Embryonic facial prominence (tissue), 1 donor: ENCODE measurements at regions not wholly inside any gene's neighbourhood (a gene's known extent, or its start where the extent isn't known, plus 50 kb on each side); places are given as distances from the start of the nearest gene placed in this dataset.
"Not testable (repeated sequence)": the region's sequence is repeated elsewhere in the genome, so short reads cannot be mapped to it uniquely, and the experiment has no call there.

ENCODE experiments used
- DNase-seq: peaks from one replicate; pipeline ENCODE4 v3.0.0-alpha.2; 2016; ENCODE audit errors: extremely low spot score

DNA sequence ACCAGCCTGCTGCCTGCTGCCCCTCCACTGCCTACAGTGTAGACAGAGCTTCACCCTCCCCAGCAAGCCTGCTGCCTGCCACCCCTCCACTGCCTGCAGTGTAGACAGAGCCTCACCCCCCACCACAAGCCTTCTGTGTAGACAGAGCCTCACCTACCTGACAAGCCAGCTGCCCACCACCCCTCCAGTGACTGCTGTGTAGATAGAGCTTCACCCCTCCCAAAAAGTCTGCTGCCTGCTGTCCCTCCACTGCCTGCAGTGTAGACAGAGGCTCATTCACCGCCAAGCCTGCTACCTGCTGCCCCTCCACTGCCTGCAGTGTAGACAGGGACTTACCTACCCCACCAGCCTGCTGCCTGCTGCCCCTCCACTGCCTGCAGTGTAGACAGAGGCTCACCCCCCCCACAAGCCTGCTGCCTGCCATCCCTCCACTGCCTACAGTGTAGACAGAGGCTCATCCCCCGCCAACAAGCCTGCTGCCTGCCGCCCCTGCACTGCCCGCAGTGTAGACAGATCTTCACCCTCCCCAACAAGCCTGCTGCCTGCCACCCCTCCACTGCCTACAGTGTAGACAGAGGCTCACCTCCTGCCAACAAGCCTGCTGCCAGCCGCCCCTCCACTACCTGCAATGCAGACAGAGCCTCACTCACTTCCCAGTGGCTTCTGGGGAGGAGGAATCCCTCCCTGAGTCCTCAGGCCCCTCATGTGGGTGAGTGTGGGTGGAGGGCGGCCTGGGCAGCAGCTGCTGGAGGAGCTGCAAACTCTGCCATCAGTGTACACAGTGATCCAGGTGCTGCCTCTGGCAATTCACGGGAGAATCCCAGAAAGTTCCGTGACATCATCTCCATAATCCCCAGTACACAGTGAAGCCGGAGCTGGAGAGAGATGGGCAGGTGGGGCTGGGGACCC lies 140.9 kb downstream of the DLL1 start:
- no peak for DNase-seq

- no peak for DNase-seq
Observed at GRCh38 chr6:170148709-170149470, 142.0 kb downstream of the DLL1 start.

DNA sequence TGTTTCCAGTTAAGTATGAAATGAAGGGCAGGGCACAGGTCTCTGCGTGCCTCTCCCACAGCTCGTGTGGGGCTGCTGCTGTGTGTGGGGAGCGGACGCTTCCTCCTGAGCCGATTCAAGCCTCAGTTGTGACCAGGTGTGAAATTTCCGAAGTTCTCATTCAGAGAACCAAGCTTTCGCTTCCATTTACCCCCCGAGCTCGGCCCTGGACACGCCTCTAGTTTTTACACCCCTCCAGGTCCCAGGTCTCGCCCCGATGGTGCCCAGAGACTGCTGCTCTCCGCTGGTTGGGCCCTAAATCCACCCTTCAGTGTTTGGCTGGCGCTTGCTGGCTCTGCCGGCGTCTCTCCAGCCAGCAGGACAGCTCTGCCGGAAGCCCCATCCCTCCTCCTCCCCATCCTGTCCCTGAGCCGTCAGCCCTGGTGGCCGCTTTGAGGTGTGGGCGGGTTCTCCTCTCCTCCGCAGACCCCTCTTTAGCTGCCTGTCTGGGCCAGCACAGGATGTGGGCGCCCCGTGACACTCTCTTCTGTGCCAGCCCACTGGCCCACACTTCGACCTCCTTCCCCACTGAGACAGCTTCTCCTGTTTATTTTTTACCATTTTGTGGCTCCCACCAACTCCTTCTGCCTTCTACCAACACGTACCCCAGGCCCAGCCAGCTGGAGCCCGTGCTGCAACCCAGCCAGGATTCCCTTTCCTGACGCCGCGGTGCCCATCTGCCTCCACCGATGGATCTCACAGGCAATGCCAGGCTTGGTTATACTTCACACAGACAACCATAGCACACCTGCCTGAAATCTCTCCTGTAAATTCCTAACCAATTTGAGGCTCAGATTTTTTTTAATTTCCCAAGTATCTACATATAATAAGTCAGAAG lies 142.8 kb downstream of the DLL1 start:
- DNase-seq = no peak

DNA sequence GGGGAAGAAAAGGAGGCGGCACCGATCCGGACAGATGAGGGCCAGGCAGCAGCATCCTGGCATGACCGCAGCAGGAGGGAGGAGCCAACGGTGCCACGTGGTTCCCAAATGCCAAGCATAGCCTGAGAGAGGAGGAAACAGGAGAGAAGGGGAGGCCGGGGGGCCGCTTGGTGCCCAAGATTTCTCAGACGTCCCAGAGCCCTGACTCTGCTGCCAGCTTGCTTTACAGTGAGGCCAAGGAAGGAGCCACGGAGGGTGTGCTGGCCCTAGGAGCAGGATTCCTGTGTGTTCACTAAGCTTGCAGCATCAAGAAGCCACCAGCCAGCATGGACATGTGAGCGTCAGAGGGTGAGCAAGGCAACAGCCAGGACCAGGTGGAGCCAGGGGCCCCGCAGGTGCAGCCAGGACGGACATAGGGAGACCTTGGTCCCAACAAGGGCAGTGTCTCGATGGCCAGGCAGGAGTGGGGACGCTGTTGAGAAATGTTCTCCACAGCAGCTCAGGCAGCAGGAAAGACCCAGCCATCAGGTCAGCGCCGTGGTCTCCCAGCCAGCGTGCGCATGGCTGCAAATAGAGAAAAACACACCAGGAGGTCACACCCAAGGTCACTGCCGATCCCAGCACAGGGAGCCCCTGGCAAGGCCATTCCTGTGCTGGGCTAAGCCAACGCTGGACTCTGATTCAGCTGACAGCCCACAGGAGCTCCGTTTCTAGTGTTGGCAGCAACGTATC lies 143.7 kb downstream of the DLL1 start:
- no peak for DNase-seq

DNA sequence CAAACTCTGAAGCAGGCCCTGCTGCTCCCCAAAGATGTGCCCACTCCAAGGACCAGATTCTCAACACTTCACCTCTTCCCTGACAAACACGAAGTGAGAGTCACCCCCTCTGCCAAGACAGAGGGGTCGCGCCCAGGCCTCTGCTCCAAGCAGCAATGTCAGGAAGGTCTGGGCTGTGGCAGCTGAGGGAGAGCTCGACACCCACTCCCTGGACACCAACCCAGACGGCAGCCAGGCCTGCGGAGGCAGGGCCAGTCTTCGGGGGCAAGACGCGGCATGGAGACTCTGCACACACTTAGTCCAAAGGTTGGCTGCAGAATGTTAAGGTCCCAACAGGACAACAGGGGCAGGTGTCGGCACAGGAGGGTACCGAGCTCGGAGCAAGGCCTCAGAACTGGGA lies 144.2 kb downstream of the DLL1 start:
- no peak for DNase-seq

DNA sequence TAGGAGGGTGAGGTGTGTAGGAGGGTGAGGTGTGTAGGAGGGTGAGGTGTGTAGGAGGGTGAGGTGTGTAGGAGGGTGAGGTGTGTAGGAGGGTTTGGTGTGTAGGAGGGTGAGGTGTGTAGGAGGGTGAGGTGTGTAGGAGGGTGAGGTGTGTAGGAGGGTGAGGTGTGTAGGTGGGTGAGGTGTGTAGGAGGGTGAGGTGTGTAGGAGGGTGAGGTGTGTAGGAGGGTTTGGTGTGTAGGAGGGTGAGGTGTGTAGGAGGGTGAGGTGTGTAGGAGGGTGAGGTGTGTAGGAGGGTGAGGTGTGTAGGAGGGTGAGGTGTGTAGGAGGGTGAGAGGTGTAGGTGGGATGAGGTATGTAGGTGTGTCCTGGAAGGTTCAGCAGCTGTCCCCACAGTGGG lies 144.7 kb downstream of the DLL1 start:
- DNase-seq = not testable (repeated sequence)

- not testable (repeated sequence) for DNase-seq
Observed at GRCh38 chr6:170145716-170146115, 145.2 kb downstream of the DLL1 start.

GRCh38 chr6:170145272-170145592 lies 145.6 kb downstream of the DLL1 start:
- no peak for DNase-seq

DNA sequence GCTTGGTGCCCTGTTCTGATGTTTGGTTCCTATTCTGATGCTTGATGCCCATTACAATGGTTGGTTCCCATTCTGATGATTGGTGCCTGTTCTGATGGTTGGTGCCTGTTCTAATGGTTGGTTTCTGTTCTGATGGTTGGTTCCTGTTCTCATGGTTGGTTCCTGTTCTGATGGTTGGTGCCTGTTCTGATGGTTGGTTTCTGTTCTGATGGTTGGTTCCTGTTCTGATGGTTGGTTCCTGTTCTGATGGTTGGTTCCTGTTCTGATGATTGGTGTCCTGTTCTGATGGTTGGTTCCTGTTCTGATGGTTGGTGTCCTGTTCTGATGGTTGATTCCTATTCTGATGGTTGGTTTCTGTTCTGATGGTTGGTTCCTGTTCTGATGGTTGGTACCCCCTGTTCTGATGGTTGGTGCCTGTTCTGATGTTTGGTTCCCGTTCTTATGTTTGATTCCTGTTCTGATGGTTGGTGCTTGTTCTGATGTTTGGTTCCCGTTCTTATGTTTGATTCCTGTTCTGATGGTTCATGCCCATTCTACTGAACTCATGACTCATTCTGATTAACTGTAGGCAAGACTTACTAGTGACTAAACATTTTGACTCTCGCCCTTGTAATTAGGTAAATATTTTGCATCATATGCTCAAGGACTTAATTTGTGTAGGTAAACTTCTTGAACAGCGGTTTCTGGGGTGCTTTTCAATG lies 146.2 kb downstream of the DLL1 start:
- no peak for DNase-seq

DNA sequence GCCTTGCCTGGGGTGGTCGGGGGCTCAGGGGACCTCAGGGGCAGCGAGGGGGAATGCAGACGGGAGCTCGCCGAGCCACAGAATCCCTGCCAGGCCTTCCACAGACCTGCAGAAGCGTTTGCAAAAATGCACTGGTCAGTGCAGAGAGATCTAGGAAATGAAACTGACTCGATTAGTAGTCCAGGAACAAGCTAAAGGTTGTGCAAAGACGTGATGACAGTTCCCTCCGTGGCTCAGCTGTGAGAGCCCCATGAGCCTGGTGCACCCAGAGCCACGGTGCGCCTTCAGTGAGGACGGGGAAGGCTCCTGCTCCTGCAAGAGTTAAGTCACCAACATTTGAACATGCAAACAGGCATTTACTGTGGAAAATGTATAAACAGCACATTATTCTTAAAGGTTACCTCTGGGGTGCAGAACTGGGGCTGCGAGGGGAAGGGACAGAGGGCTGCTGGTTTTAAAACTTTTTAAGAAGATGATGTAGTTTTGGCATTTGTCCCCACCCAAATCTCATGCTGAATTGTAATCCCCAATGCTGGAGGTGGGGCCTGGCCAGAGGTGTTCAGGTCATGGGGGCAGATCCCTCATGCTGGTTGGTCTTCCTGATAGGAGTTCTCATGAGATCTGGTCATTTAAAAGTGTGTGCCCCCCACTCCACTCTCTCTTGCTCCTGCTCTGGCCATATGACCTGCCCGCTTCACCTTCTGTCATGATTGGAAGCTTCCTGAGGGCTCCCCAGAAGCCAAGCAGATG lies 147.3 kb downstream of the DLL1 start:
- DNase-seq = no peak

GRCh38 chr6:170142559-170142958 lies 148.3 kb downstream of the DLL1 start:
- DNase-seq = no peak

DNA sequence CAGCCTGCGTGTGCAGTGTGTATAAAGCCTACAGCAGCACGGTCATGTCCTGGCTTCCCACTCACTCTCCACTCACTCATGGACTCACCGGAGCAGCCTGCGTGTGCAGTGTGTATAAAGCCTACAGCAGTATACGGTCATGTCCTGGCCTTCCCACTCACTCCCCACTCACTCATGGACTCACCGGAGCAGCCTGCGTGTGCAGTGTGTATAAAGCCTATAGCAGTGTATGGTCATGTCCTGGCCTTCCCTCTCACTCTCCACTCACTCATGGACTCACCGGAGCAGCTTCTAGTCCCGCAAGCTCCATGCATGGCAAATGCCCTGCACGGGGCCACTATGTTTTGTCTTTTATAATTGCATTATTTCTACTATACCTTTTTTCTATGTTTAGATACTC lies 149.8 kb downstream of the DLL1 start:
- DNase-seq = not testable (repeated sequence)

- no peak for DNase-seq
Observed at GRCh38 chr6:170140129-170140528, 150.7 kb downstream of the DLL1 start.

GRCh38 chr6:170139531-170139930 lies 151.3 kb downstream of the DLL1 start:
- no peak for DNase-seq

DNA sequence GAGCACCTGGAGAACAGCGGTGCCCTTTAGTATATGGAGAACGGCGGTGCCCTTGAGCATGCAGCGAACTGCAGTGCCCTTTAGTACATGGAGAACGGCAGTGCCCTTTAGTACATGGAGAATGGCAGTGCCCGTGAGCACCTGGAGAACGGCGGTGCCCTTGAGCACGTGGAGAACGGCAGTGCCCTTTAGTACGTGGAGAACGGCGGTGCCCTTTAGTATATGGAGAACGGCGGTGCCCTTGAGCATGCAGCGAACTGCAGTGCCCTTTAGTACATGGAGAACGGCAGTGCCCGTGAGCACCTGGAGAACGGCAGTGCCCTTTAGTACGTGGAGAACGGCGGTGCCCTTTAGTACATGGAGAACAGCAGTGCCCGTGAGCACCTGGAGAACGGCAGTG lies 151.8 kb downstream of the DLL1 start:
- DNase-seq = not testable (repeated sequence)

DNA sequence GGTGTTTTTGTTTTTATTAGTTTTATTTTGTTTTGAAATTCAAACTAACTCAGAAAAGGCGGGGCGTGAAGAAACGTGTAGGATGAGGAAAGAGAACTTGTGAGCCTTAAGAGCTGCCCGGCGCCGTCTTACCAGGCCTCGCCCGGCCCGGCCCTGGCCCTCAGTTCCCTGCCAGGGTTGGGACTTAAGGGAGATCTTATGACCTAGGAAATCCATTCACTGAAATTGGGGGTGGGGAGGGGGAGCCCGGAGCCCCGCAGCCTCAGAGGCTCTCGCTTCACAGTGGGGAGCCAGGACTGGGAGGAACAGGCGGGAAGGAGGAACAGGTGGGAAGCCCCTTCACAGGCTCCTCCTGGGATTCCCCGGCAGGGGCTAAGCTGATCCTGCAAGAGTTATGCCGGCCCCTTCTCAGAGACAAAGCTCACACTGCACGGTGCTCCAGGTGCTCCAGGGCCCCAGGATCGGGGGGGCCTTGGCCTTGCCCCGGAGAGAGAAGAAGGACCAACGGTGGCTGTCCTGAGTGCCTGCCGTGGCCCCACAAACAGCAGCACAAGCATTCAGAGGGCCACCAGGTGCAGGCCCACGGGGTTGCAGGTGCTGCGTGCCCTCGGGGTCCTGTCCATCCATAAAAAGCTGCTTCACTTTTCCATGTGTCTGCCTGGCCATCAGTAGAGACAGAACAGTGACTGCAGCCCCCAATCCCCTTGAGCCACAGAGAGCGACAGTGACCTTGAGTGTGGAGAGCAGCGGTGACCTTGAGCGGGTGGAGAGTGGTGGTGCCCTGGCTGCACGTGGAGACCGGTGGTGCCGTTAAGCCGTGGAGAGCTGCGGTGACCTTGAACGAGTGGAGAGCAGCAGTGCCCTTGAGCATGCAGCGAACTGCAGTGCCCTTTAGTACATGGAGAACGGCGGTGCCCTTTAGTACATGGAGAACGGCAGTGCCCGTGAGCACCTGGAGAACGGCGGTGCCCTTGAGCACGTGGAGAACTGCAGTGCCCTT lies 152.7 kb downstream of the DLL1 start:
- DNase-seq = no peak

- DNase-seq = no peak
Observed at GRCh38 chr6:170137176-170137891, 153.5 kb downstream of the DLL1 start.

DNA sequence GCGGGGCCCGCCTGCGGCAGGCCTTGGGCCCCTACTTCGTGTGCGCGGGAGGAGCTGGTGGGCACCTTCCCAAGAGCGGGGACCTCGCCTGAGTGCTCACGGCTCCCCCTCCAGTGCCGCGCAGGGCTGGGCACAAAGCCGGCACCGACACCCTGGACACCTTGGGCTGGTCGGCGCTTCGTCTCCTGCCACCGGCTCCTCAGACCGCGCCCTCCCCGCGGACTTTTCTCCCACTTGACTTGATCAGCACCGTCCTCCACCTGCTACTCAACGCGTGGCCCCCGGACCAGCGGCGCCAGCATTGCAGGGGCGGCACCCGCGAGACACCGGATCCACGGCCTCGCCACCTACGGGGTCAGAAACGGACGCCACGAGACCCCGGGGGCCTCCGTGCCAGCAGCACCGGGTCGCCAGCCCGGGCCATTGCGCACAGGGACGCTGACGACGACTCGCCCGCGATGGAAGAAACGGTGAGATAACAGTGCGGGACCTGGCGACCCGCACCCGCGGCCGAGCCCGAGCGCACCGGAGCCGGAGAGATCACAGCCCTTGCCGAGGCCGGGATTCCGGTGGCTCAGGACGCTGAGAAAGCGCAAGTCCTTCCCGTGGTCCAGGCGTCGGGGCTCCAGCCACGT lies 154.2 kb downstream of the DLL1 start:
- DNase-seq = no peak
